SK-N-SH treated with all-trans-retinoic acid at 6 μM for 48 hours (cell line): ENCODE measurements at regions not wholly inside any gene's neighbourhood (a gene's known extent, or its start where the extent isn't known, plus 50 kb on each side); places are given as distances from the start of the nearest gene placed in this dataset.

Experiments
- BACH2 ChIP-seq: fragments of 250-450 bp; sonication (Bioruptor Pico); IDR thresholded peaks from 2 replicates; pipeline ENCODE4 v1.9.0; 2021; ENCODE audit warnings: mild to moderate bottlenecking, borderline replicate concordance
- CSRNP3 ChIP-seq: fragments of 250-450 bp; sonication (Bioruptor Pico); IDR thresholded peaks from 2 replicates; pipeline ENCODE4 v1.5.1; 2021; ENCODE audit warnings: mild to moderate bottlenecking, moderate library complexity

- TF ChIP-seq BACH2 (CRISPR knock-in tag), result no peak
- TF ChIP-seq CSRNP3, result no peak
Observed at GRCh38 chr13:99897076-99897440, 74.5 kb downstream of the ZIC5 start.
